Stimulated activated CD8-positive, alpha-beta memory T cell treated with anti-CD3 and anti-CD28 coated beads, Interleukin-12 subunit alpha, Interleukin-12 subunit beta, amount 100 ng/mL, for 24 hours (primary cell): ENCODE measurements at regions not wholly inside any gene's neighbourhood (a gene's known extent, or its start where the extent isn't known, plus 50 kb on each side); places are given as distances from the start of the nearest gene placed in this dataset.
"Not testable (repeated sequence)": the region's sequence is repeated elsewhere in the genome, so short reads cannot be mapped to it uniquely, and the experiment has no call there.

Source experiments
- DNase-seq: peaks from one replicate; pipeline ENCODE4 v3.0.0-alpha.2; 2020; ENCODE audit errors: extremely low read depth

- DNase-seq = no peak
These were observed 139.9 kb upstream of the ELL2 start for GRCh38 chr5:96101358-96102089.

GRCh38 chr5:96097488-96097887 lies 135.8 kb upstream of the ELL2 start:
- DNase-seq = not testable (repeated sequence)

- DNase-seq = no peak
These were observed 135.1 kb upstream of the ELL2 start for GRCh38 chr5:96096724-96097123.

- no peak for DNase-seq
These were observed 133.3 kb upstream of the ELL2 start for GRCh38 chr5:96094904-96095303.

- no peak for DNase-seq
These were observed 132.3 kb upstream of the ELL2 start for GRCh38 chr5:96093890-96094381.

- DNase-seq = no peak
These were observed 131.7 kb upstream of the ELL2 start for GRCh38 chr5:96093340-96093739.

GRCh38 chr5:96091874-96092273 lies 130.2 kb upstream of the ELL2 start:
- DNase-seq = no peak

GRCh38 chr5:96090215-96090614 lies 128.6 kb upstream of the ELL2 start:
- no peak for DNase-seq

- no peak for DNase-seq
These were observed 127.3 kb upstream of the ELL2 start for GRCh38 chr5:96088706-96089498.

- no peak for DNase-seq
These were observed 126.3 kb upstream of the ELL2 start for GRCh38 chr5:96087939-96088338.

GRCh38 chr5:96084874-96085506 lies 123.3 kb upstream of the ELL2 start:
- DNase-seq = no peak

- DNase-seq = no peak
These were observed 121.8 kb upstream of the ELL2 start for GRCh38 chr5:96083361-96083881.

- DNase-seq = no peak
These were observed 119.7 kb upstream of the ELL2 start for GRCh38 chr5:96081276-96081858.

GRCh38 chr5:96080557-96080956 lies 118.9 kb upstream of the ELL2 start:
- DNase-seq = no peak

GRCh38 chr5:96079962-96080361 lies 118.3 kb upstream of the ELL2 start:
- no peak for DNase-seq

- peak; percentile 11 for DNase-seq
These were observed 117.4 kb upstream of the ELL2 start for GRCh38 chr5:96079075-96079474.

GRCh38 chr5:96076451-96076850 lies 114.8 kb upstream of the ELL2 start:
- DNase-seq = no peak

- no peak for DNase-seq
These were observed 114.1 kb upstream of the ELL2 start for GRCh38 chr5:96075579-96076289.

GRCh38 chr5:96074870-96075269 lies 113.2 kb upstream of the ELL2 start:
- DNase-seq = no peak

GRCh38 chr5:96074460-96074859 lies 112.8 kb upstream of the ELL2 start:
- no peak for DNase-seq

- DNase-seq = no peak
These were observed 111.1 kb upstream of the ELL2 start for GRCh38 chr5:96072791-96073165.
